Thoracic aorta (tissue), 2 donors: ENCODE measurements at regions not wholly inside any gene's neighbourhood (a gene's known extent, or its start where the extent isn't known, plus 50 kb on each side); places are given as distances from the start of the nearest gene placed in this dataset.

Source experiments
- ATAC-seq: fragments of 150-250 bp; one replicate; pipeline ENCODE4 v1.8.0; 2017; ENCODE audit warnings: low read depth; ENCODE audit not compliant: insufficient number of reproducible peaks, low FRiP score
- DNase-seq: peaks from one replicate; pipeline ENCODE4 v3.0.0-alpha.2; 2020; ENCODE audit warnings: low spot score
- H3K27ac ChIP-seq, 2 donors: fragments of 200-600 bp; sonication (generic); 1 replicate in 1 of 2; 2 replicates in 1 of 2; pipeline ENCODE4 v1.5.1; 2016; ENCODE audit warnings: mild to moderate bottlenecking in 2 of 2, moderate library complexity in 2 of 2
- H3K27me3 ChIP-seq: fragments of 200-600 bp; sonication (generic); replicated peaks from 2 replicates; pipeline ENCODE4 v1.6.0; 2016; ENCODE audit warnings: mild to moderate bottlenecking; ENCODE audit not compliant: insufficient read depth
- H3K36me3 ChIP-seq: fragments of 200-600 bp; sonication (generic); one replicate; pipeline ENCODE4 v1.5.1; 2016
- H3K4me1 ChIP-seq, 2 donors: fragments of 200-600 bp; sonication (generic); 1 replicate in 1 of 2; 2 replicates in 1 of 2; pipeline versions ENCODE4 v1.5.1 to v1.6.0; 2016; ENCODE audit warnings: low read depth in 2 of 2, mild to moderate bottlenecking in 1 of 2; ENCODE audit not compliant: control insufficient read depth in 1 of 2
- H3K4me3 ChIP-seq: fragments of 200-600 bp; sonication (generic); 2 replicates; pipeline ENCODE4 v1.5.1; 2016; ENCODE audit warnings: mild to moderate bottlenecking
- H3K9me3 ChIP-seq: fragments of 200-600 bp; sonication (generic); 2 replicates; pipeline ENCODE4 v1.5.1; 2016
- TF ChIP-seq, protein P1 (sequence below): fragments of 200-600 bp; sonication (generic); IDR thresholded peaks from one replicate; pipeline ENCODE4 v1.5.1; 2019; ENCODE audit warnings: antibody characterized with exemption

DNA sequence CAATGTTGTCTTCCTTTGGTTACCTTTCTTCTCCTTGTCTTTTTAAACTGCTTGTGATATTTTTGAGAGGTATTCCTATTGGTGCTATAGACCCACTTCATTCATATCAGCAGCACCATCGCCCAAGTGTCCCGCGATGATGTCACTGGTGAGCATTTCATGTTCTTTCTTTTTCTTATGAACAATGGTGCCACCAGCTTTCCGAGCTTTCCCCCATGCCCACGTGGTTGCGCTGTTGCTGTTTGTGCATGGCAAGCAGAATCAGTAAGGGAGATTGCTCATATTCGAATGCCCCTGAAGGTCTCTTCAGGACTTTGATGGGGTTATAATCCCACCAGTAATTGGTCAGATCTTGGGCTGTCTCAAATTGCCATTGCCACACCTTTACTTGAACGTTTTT, 221.6 kb upstream of the USP9Y start:
- no peaks in the 10 kb centered on the region for H3K27me3 ChIP-seq
- H3K4me3 ChIP-seq, result no peak overlapping the region
- TF ChIP-seq, protein P1, sequence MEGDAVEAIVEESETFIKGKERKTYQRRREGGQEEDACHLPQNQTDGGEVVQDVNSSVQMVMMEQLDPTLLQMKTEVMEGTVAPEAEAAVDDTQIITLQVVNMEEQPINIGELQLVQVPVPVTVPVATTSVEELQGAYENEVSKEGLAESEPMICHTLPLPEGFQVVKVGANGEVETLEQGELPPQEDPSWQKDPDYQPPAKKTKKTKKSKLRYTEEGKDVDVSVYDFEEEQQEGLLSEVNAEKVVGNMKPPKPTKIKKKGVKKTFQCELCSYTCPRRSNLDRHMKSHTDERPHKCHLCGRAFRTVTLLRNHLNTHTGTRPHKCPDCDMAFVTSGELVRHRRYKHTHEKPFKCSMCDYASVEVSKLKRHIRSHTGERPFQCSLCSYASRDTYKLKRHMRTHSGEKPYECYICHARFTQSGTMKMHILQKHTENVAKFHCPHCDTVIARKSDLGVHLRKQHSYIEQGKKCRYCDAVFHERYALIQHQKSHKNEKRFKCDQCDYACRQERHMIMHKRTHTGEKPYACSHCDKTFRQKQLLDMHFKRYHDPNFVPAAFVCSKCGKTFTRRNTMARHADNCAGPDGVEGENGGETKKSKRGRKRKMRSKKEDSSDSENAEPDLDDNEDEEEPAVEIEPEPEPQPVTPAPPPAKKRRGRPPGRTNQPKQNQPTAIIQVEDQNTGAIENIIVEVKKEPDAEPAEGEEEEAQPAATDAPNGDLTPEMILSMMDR, result no peak

DNA sequence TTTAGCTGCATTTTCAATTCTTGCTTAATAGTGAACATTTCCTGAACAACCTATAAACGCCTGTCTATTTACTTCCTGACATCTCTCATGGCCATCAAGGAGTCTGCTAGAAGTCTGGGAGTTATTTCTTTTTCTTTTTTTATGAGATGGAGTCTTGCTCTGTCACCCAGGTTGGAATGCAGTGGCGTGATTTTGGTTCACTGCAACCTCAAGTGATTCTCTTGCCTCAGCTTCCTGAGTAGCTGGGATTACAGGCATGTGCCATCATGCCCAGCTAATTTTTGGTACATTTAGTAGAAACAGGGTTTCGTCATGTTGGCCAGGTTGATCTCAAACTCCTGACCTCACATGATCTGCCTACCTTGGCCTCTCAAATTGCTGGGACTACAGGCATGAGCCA, 217.6 kb upstream of the USP9Y start:
- DNase-seq (no peak), ATAC-seq (no peak)
- H3K36me3 ChIP-seq, result no peaks in the 10 kb centered on the region
- no peaks in the 10 kb centered on the region for H3K9me3 ChIP-seq
- no peaks in the 10 kb centered on the region for H3K4me1 ChIP-seq
- no peak overlapping the region for H3K27ac ChIP-seq
- no peak overlapping the region for H3K4me3 ChIP-seq
- no peaks in the 10 kb centered on the region for H3K27me3 ChIP-seq
- TF ChIP-seq, protein P1, result no peak

More for the DNA sequence above, 221.6 kb upstream of the USP9Y start:
- H3K27ac ChIP-seq, result no peak overlapping the region
- H3K4me1 ChIP-seq, result no peaks in the 10 kb centered on the region
- no peaks in the 10 kb centered on the region for H3K36me3 ChIP-seq
- no peak for ATAC-seq
- no peaks in the 10 kb centered on the region for H3K9me3 ChIP-seq
- no peak for DNase-seq

DNA sequence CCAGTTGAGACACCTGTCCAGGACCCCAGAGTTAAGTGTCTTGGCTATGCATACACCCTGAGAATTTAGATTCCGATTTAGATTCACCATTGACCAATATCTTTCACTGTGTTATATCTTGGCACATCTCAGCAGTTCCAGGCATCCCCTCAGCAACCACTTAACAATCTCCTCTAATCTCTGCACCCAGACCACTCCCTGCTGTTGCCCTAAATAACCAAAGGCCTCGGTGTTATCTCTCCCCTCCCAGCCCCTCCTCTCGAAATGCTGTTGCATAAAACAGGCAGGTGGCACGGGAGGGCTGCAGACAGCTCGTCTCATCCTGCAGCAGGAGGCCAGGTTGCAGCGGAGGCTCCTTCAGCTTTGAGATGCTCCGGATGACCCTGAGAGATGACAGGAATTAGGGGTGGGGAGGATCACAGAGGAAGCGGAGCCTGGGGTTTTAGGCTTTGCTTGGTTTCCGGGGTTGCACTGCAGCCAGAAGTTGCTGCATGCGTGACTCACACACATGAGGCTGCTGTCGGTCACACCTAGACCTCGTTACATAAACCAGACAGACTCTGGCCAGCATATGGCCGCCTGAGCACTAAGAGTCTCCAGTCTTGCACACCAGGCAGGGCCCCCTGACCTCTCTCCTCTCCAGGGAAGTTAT, 210.3 kb upstream of the USP9Y start:
- TF ChIP-seq, protein P1, result no peak
- no peak overlapping the region for H3K4me3 ChIP-seq
- H3K36me3 ChIP-seq, result no peaks in the 10 kb centered on the region
- no peak overlapping the region for H3K27ac ChIP-seq
- ATAC-seq, result no peak
- H3K9me3 ChIP-seq, result no peaks in the 10 kb centered on the region
- DNase-seq, result no peak
- no peaks in the 10 kb centered on the region for H3K4me1 ChIP-seq
- no peaks in the 10 kb centered on the region for H3K27me3 ChIP-seq

DNA sequence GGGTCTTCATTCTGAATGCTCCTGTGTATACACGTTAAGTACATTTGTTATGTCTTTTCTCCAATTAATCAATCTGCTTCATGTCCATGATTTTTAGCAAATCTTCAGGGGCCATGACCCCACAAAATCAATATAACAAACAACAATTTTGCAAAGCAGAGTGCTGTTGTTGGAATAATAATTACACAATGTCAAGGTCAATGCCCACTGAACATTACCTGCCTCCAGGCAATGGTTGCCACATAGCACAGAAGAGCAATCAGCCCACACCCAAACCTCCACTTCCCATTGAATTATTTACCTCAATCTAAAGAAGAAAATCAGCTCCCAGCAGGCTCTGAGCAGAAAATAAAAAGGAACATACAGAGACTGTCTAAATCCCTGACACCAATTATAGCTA, 208.8 kb upstream of the USP9Y start:
- Histone ChIP-seq H3K36me3 (no peaks in the 10 kb centered on the region), H3K4me3 (no peak overlapping the region), H3K27me3 (no peaks in the 10 kb centered on the region), H3K9me3 (no peaks in the 10 kb centered on the region), H3K4me1 (no peaks in the 10 kb centered on the region), H3K27ac (no peak overlapping the region)
- no peak for ATAC-seq
- no peak for DNase-seq
- TF ChIP-seq, protein P1, result no peak

DNA sequence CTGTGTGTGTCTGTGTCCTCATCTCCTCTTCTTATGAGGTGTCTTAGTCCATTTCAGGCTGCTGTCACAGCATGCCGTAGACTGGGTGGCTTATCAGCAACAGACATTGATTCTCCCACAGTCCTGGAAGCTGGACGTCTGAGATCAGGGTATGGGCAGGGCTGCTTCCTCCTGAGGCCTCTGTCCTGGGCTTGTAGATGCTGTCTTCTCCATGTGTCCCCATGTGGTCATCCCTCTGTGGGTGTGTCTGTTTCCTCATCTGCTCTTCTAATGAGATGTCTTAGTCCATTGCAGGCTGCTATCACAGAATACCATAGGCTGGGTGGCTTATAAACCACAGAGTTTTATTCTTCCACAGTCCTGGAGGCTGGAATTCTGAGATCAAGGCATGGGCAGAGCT, 205.0 kb upstream of the USP9Y start:
- Histone ChIP-seq H3K4me3 (no peak overlapping the region), H3K4me1 (no peaks in the 10 kb centered on the region), H3K27me3 (no peaks in the 10 kb centered on the region), H3K9me3 (no peaks in the 10 kb centered on the region), H3K36me3 (no peaks in the 10 kb centered on the region), H3K27ac (no peak overlapping the region)
- DNase-seq (no peak), ATAC-seq (no peak)
- TF ChIP-seq, protein P1, result no peak
